B cell (primary cell): ENCODE measurements at regions not wholly inside any gene's neighbourhood (a gene's known extent, or its start where the extent isn't known, plus 50 kb on each side); places are given as distances from the start of the nearest gene placed in this dataset.
"Not testable (repeated sequence)": the region's sequence is repeated elsewhere in the genome, so short reads cannot be mapped to it uniquely, and the experiment has no call there.

ENCODE experiments used
- ATAC-seq: fragments of 200-7000 bp; cut with Tn5 transposase; one replicate; pipeline ENCODE4 v1.10.0; 2021; ENCODE audit warnings: low read depth, mild to moderate bottlenecking, moderate number of reproducible peaks, moderate library complexity
- CTCF ChIA-PET: fragments of 350-600 bp; sonication (Branson Sonifier 250); formaldehyde crosslinking; loops from one replicate; lab custom pipeline; 2021; ENCODE audit warnings: antibody characterized with exemption, inconsistent platforms; lab: Charles Lee
- POLR2A ChIA-PET: fragments of 350-600 bp; sonication (Branson Sonifier 250); formaldehyde crosslinking; loops from one replicate; lab custom pipeline; 2021; ENCODE audit warnings: antibody characterized with exemption; lab: Charles Lee
- DNase-seq: peaks from one replicate; pipeline ENCODE4 v3.0.0; 2013
- H2AFZ ChIP-seq: 2 replicates; pipeline ENCODE4 v1.6.1; 2012; ENCODE audit warnings: mild to moderate bottlenecking, low read depth, low read length; ENCODE audit not compliant: insufficient read depth, poor library complexity, severe bottlenecking
- H3K27ac ChIP-seq, 2 donors: 1 replicate in 1 of 2; 2 replicates in 1 of 2; pipeline ENCODE4 v1.5.1; 2012 to 2013; ENCODE audit warnings: low read length in 2 of 2, mild to moderate bottlenecking in 2 of 2, moderate library complexity in 1 of 2
- H3K27me3 ChIP-seq, 4 experiments: fragments of 200-600 bp in 1 of 4; sonication (generic) in 1 of 4; replicated peaks in 1 of 4; 1 replicate in 2 of 4; 2 replicates in 2 of 4; pipeline versions ENCODE4 v1.6.1 to v1.7.0; 2013 to 2016; ENCODE audit warnings: low read length in 3 of 4, mild to moderate bottlenecking in 2 of 4, mixed read lengths in 1 of 4, moderate library complexity in 1 of 4; ENCODE audit not compliant: insufficient read depth in 4 of 4, control insufficient read depth in 3 of 4; ENCODE audit errors: control extremely low read depth in 1 of 4
- H3K36me3 ChIP-seq, 2 experiments: replicated peaks in 1 of 2; 1 replicate in 1 of 2; 2 replicates in 1 of 2; pipeline versions ENCODE4 v1.6.1 to v1.7.1; 2013; ENCODE audit warnings: low read length in 1 of 2; ENCODE audit not compliant: insufficient read depth in 2 of 2, control insufficient read depth in 1 of 2; ENCODE audit errors: control extremely low read depth in 1 of 2, extremely low read depth in 1 of 2
- H3K4me1 ChIP-seq, 2 donors: fragments of 200-600 bp in 1 of 2; sonication (generic) in 1 of 2; 1 replicate in 1 of 2; 2 replicates in 1 of 2; pipeline versions ENCODE4 v1.5.1 to v1.6.1; 2013 to 2017; ENCODE audit warnings: low read length in 2 of 2; ENCODE audit not compliant: control insufficient read depth in 2 of 2, insufficient read depth in 2 of 2
- H3K4me2 ChIP-seq: replicated peaks from 2 replicates; pipeline ENCODE3; 2012; ENCODE audit warnings: mild to moderate bottlenecking, low read depth, low read length; ENCODE audit not compliant: poor library complexity, severe bottlenecking
- H3K4me3 ChIP-seq, 5 experiments: fragments of 200-600 bp in 1 of 5; sonication (generic) in 1 of 5; 1 replicate in 3 of 5; 2 replicates in 2 of 5; pipeline versions ENCODE4 v1.5.1 to v1.7.0; 2011 to 2016; ENCODE audit warnings: low read length in 4 of 5, mild to moderate bottlenecking in 4 of 5, low read depth in 2 of 5, control low read depth in 1 of 5, moderate library complexity in 1 of 5; ENCODE audit not compliant: insufficient read depth in 1 of 5; ENCODE audit errors: control extremely low read depth in 1 of 5, extremely low read depth in 1 of 5
- H3K79me2 ChIP-seq: fragments of 200-600 bp; sonication (generic); one replicate; pipeline ENCODE4 v1.6.0; 2016; ENCODE audit warnings: low read length; ENCODE audit not compliant: control insufficient read depth, insufficient read depth
- H3K9ac ChIP-seq: fragments of 200-600 bp; sonication (generic); 2 replicates; pipeline ENCODE4 v1.6.1; 2017; ENCODE audit warnings: mild to moderate bottlenecking, low read length, moderate library complexity
- H3K9me3 ChIP-seq, 3 donors: one replicate each; pipeline versions ENCODE4 v1.6.1 to v1.7.1; 2013; ENCODE audit warnings: low read length in 2 of 3; ENCODE audit not compliant: control insufficient read depth in 2 of 3, insufficient read depth in 1 of 3; ENCODE audit errors: control extremely low read depth in 1 of 3
- H4K20me1 ChIP-seq: 2 replicates; pipeline ENCODE4 v1.6.0; 2012; ENCODE audit warnings: mild to moderate bottlenecking, low read length; ENCODE audit not compliant: insufficient read depth, control insufficient read depth, poor library complexity, severe bottlenecking
- H3K27ac Mint-ChIP-seq: one replicate; pipeline ENCODE4 v1.8.0; 2021; ENCODE audit warnings: mixed read lengths
- H3K27me3 Mint-ChIP-seq: one replicate; pipeline ENCODE4 v1.8.0; 2021; ENCODE audit warnings: mixed read lengths
- H3K4me1 Mint-ChIP-seq: one replicate; pipeline ENCODE4 v1.8.0; 2021; ENCODE audit warnings: mixed read lengths
- H3K4me3 Mint-ChIP-seq: one replicate; pipeline ENCODE4 v1.8.0; 2021; ENCODE audit warnings: mixed read lengths
- H3K9me3 Mint-ChIP-seq: one replicate; pipeline ENCODE4 v1.8.0; 2022; ENCODE audit warnings: mixed read lengths; ENCODE audit not compliant: insufficient read depth
- EZH2 ChIP-seq: IDR thresholded peaks from 2 replicates; pipeline ENCODE4 v1.6.1; 2012; ENCODE audit warnings: borderline replicate concordance, low read depth, mild to moderate bottlenecking, moderate library complexity, low read length; ENCODE audit not compliant: insufficient read depth, poor library complexity, severe bottlenecking
- WGBS: methylation state at CpG from one replicate; pipeline ENCODE4 v1.1.5; 2013; ENCODE audit warnings: missing lambda C conversion rate; ENCODE audit not compliant: insufficient coverage; 5-methylcytosine and 5-hydroxymethylcytosine counted together
- intact Hi-C: fragments of 100-400 bp; cut with micrococcal nuclease; formaldehyde crosslinking; loops from one replicate; pipeline ENCODE4 v1.10.0; 2022
- TF ChIP-seq, protein P1 (sequence below): fragments of 200-600 bp; IDR thresholded peaks from one replicate; pipeline ENCODE4 v1.8.0; 2022; ENCODE audit warnings: antibody characterized with exemption, mild to moderate bottlenecking

DNA sequence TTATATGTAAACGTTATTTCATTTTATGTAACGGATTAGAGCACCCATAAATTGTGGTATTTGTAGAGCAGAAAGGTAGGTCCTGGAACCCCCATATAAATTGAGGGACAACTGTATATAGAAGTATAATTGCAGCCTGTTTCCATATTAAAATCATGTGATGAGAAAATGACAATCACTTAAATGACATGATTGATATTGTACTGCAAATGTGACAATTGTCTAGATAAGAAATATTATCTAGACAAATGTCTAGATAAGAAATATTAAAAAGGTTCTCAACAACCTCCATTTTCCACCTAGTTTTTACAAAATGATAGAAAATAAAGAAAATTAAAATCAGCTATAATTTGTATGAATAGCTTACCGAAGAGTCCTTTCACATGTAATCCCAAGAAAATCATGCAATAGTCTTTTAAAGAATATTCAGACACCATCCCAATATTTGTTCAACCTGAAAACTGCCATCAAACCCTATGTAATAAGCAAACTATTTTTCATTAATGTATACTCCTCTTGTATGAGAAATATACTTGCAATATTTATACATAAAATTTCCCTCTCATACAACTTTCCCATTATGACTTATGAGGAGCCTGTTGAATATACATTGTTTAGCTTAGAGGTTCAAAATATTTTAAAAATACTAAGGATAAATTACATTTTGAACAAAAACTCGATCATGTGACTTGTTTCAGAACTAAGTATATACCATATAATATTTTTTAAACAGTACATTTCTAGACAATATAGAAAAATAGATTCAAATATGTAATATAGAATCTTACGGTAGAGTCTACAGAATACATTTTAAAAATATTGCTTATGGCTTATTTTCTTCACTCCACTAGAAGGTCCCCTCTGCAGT, 153.2 kb downstream of the CRPPA start:
- ChIA-PET POLR2A (no interaction called here), CTCF (no interaction called here)
- no peaks in the 10 kb centered on the region for H3K27me3 ChIP-seq
- intact Hi-C loops, result no loop called here
- no peak overlapping the region for H3K9ac ChIP-seq
- no peak for TF ChIP-seq EZH2
- TF ChIP-seq, protein P1, sequence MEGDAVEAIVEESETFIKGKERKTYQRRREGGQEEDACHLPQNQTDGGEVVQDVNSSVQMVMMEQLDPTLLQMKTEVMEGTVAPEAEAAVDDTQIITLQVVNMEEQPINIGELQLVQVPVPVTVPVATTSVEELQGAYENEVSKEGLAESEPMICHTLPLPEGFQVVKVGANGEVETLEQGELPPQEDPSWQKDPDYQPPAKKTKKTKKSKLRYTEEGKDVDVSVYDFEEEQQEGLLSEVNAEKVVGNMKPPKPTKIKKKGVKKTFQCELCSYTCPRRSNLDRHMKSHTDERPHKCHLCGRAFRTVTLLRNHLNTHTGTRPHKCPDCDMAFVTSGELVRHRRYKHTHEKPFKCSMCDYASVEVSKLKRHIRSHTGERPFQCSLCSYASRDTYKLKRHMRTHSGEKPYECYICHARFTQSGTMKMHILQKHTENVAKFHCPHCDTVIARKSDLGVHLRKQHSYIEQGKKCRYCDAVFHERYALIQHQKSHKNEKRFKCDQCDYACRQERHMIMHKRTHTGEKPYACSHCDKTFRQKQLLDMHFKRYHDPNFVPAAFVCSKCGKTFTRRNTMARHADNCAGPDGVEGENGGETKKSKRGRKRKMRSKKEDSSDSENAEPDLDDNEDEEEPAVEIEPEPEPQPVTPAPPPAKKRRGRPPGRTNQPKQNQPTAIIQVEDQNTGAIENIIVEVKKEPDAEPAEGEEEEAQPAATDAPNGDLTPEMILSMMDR, result no peak
- no peak overlapping the region for H3K4me3 ChIP-seq
- H3K27ac ChIP-seq, result no peak overlapping the region
- H3K79me2 ChIP-seq, result no peaks in the 10 kb centered on the region
- H3K9me3 ChIP-seq, result no peaks in the 10 kb centered on the region
- ATAC-seq (no peak), DNase-seq (no peak)
- Mint-ChIP-seq H3K27ac (no peak overlapping the region), H3K9me3 (no peaks in the 10 kb centered on the region), H3K4me1 (no peaks in the 10 kb centered on the region), H3K4me3 (no peak overlapping the region), H3K27me3 (no peaks in the 10 kb centered on the region)
- no peak overlapping the region for H3K4me2 ChIP-seq
- no peaks in the 10 kb centered on the region for H3K36me3 ChIP-seq
- no peaks in the 10 kb centered on the region for H4K20me1 ChIP-seq
- no peak overlapping the region for H2AFZ ChIP-seq
- no CpG with 5 or more reads among the region's 5 CpGs for WGBS
- H3K4me1 ChIP-seq, result no peaks in the 10 kb centered on the region

GRCh38 chr7:16266877-16267276, 154.5 kb downstream of the CRPPA start:
- ATAC-seq (no peak), DNase-seq (no peak)
- Mint-ChIP-seq H3K4me3 (no peak overlapping the region), H3K27ac (no peak overlapping the region), H3K9me3 (no peaks in the 10 kb centered on the region), H3K4me1 (no peaks in the 10 kb centered on the region), H3K27me3 (no peaks in the 10 kb centered on the region)
- H2AFZ ChIP-seq, result no peak overlapping the region
- H3K27ac ChIP-seq, result no peak overlapping the region
- CTCF ChIA-PET, result no interaction called here
- no peaks in the 10 kb centered on the region for H3K27me3 ChIP-seq
- no peaks in the 10 kb centered on the region for H3K36me3 ChIP-seq
- H3K4me2 ChIP-seq, result no peak overlapping the region
- POLR2A ChIA-PET, result no interaction called here
- no peaks in the 10 kb centered on the region for H4K20me1 ChIP-seq
- H3K9ac ChIP-seq, result no peak overlapping the region
- H3K79me2 ChIP-seq, result no peaks in the 10 kb centered on the region
- intact Hi-C loops, result no loop called here
- TF ChIP-seq EZH2, result no peak
- TF ChIP-seq, protein P1, result no peak
- no peak overlapping the region for H3K4me3 ChIP-seq
- no peaks in the 10 kb centered on the region for H3K4me1 ChIP-seq
- H3K9me3 ChIP-seq, result no peaks in the 10 kb centered on the region
- WGBS, result no CpG with 5 or more reads among the region's 1 CpG

DNA sequence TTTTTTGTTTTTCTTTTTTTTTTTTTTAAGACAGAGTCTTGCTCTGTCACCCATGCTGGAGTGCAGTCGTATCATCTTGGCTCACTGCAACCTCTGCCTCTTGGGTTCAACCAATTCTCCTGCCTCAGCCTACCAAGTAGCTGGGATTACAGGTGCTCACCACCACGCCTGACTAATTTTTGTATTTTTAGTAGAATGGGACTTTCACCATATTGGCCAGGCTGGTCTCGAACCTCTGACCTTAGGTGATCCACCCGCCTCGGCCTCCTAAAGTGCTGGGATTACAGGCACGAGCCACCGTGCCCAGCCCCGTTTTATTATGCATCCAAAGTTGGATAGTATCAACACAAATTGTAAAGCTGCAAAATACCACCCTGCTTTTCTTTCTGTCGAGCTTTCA, 154.9 kb downstream of the CRPPA start:
- CTCF ChIA-PET, H3K4me3 Mint-ChIP-seq, POLR2A ChIA-PET, H3K9ac ChIP-seq, H3K9me3 Mint-ChIP-seq, H3K4me1 ChIP-seq, H3K4me3 ChIP-seq, H3K9me3 ChIP-seq, H3K36me3 ChIP-seq, H3K79me2 ChIP-seq, H2AFZ ChIP-seq, H3K4me1 Mint-ChIP-seq, H4K20me1 ChIP-seq, H3K27me3 Mint-ChIP-seq, intact Hi-C loops, ATAC-seq, H3K27ac Mint-ChIP-seq, H3K4me2 ChIP-seq, H3K27ac ChIP-seq, DNase-seq, H3K27me3 ChIP-seq: not testable (repeated sequence)
- 89% methylated on average over 4 of the region's 9 CpGs for WGBS
